ENCODE measurements at regions not wholly inside any gene's neighbourhood (a gene's known extent, or its start where the extent isn't known, plus 50 kb on each side); places are given as distances from the start of the nearest gene placed in this dataset.

DNA sequence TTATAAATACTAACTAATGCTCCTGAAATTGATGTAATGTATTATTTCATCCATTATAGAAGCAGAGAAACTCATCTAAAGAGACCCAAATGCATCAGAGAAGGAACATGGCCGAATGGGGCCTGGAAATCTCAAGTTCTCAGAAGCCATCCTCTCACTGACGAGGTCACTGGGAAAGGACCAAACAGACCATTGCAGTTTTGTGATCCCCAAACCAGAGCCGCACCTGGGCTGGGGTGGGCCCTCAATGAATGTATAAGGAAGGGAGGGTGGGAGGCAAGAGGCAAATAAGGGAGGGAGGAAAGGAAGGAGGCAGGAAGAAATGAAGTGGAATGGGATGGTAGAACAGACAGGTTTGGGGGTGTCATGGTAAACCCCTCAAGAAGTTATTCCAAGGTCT, 245.3 kb upstream of the ID2 start:
- Histone ChIP-seq H3K4me3 (no peak overlapping the region), H3K9me3 (no peaks in the 10 kb centered on the region), H3K27me3 (no peaks in the 10 kb centered on the region), H3K4me1 (peaks cover 0 to 22% of the 10 kb centered on the region in 2 donors), H3K36me3 (no peaks in the 10 kb centered on the region), H3K27ac (no peak overlapping the region)
- DNase-seq (ENCODE audit: low spot score) = peak; percentile 30
- TF ChIP-seq, protein P1, sequence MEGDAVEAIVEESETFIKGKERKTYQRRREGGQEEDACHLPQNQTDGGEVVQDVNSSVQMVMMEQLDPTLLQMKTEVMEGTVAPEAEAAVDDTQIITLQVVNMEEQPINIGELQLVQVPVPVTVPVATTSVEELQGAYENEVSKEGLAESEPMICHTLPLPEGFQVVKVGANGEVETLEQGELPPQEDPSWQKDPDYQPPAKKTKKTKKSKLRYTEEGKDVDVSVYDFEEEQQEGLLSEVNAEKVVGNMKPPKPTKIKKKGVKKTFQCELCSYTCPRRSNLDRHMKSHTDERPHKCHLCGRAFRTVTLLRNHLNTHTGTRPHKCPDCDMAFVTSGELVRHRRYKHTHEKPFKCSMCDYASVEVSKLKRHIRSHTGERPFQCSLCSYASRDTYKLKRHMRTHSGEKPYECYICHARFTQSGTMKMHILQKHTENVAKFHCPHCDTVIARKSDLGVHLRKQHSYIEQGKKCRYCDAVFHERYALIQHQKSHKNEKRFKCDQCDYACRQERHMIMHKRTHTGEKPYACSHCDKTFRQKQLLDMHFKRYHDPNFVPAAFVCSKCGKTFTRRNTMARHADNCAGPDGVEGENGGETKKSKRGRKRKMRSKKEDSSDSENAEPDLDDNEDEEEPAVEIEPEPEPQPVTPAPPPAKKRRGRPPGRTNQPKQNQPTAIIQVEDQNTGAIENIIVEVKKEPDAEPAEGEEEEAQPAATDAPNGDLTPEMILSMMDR (IDR thresholded peaks at IDR 0.05) = no peak

DNA sequence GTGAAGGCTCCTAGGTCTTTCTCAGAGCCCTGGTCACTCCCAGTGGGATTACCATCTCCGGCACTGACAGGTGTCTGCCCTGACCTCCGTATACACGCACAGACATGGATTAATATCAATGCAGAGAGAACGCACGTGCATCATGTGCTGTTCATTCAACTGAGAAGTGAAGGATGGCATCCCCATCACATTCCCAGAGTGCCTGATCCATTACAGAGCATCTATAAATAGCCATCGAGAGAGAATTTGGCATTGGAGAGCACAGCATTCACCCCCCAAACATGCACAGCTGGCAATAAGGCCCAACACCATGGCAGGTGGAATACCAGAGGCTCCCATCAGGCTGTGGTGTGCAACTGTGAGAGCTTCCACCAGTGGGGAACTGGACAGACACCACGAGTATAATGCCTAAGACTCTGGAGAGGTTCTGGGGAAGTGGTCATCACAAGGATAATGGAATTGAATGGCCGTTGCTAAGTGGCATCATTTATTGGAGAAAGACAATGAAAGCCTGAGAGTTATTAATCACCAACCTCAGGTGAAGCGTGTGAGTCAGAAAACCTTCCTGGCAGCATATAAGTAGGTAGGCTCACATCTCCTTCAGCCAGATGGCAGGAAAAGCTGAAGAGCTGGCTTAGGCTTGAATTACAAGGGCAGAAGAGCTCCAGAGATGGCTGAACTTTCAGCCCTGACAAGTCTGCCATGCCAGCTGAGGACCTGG, 244.5 kb upstream of the ID2 start:
- Histone ChIP-seq H3K36me3 (no peaks in the 10 kb centered on the region), H3K9me3 (no peaks in the 10 kb centered on the region), H3K27me3 (no peaks in the 10 kb centered on the region), H3K4me3 (no peak overlapping the region), H3K4me1 (peaks cover 0 to 22% of the 10 kb centered on the region in 2 donors), H3K27ac (no peak overlapping the region)
- DNase-seq (ENCODE audit: low spot score) = peak; percentile 48
- TF ChIP-seq, protein P1 (IDR thresholded peaks at IDR 0.05) = no peak

DNA sequence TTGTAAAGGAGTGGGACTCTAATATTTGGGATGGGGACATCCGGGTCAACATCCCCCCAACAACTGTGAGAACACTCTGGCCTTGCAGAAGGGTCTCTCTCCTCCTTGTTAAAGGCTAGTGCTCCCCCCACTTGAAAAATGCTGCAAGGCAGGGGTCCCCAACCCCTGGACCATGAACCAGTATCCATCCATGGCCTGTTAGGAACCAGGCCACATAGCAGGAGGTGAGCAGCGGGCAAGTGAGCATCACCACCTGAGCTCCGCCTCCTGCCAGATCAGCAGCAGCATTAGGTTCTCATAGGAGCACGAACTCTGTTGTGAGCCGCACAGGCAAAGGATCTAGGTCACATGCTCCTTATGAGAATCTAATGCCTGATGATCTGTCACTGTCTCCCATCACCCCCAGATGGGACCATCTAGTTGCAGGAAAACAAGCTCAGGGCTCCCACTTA, 243.9 kb upstream of the ID2 start:
- H3K4me3 ChIP-seq = no peak overlapping the region
- DNase-seq (ENCODE audit: low spot score) = peak; percentile 21
- TF ChIP-seq, protein P1 (IDR thresholded peaks at IDR 0.05) = no peak
- no peaks in the 10 kb centered on the region for H3K9me3 ChIP-seq
- no peak overlapping the region for H3K27ac ChIP-seq
- H3K36me3 ChIP-seq = no peaks in the 10 kb centered on the region
- peaks cover 0 to 22% of the 10 kb centered on the region in 2 donors for H3K4me1 ChIP-seq
- H3K27me3 ChIP-seq = no peaks in the 10 kb centered on the region

DNA sequence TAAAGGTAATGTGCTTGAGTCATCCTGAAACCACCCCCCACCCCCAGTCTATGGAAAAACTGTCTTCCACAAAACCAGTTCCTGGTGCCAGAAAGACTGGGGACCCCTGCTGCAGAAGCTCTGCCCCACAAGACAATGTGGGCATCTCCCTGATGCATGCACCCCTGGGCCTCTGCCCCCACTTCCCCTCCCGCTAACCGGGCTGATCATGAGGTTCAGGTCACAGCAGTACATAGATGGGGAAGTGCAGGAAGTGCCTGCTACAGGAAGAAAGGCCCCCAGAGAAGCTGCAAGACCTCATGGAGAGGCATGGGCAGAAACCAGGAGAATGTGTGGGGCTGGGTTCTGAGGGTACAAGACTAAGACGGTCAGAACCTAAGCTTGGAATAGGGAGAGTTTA, 243.4 kb upstream of the ID2 start:
- Histone ChIP-seq H3K9me3 (no peaks in the 10 kb centered on the region), H3K4me1 (peaks cover 0 to 22% of the 10 kb centered on the region in 2 donors), H3K27ac (peak overlapping the region in 1 of 2 donors; percentile 61), H3K36me3 (no peaks in the 10 kb centered on the region), H3K4me3 (no peak overlapping the region), H3K27me3 (no peaks in the 10 kb centered on the region)
- TF ChIP-seq, protein P1 (IDR thresholded peaks at IDR 0.05) = no peak
- DNase-seq (ENCODE audit: low spot score) = peak; percentile 52

DNA sequence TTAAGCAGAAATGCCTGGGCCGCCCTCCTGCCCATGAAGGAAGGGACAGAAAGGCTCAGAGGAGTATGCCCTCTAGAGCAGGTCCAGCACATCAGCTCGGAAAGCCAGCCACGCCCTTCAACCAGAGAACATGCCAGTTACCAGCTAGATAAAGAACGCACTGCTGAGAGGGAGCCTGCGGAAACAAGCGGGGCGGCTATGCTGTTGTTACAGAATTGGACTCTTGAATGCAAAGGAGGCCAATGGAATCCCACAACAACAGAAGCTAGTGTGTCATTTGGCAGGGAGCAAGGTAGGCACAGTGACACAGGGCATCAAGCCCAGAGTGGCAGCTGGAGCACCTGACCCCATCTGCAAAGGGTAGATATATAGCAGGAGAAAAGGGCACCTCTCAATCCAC, 242.9 kb upstream of the ID2 start:
- DNase-seq (ENCODE audit: low spot score) = peak; percentile 56
- peaks cover 0 to 22% of the 10 kb centered on the region in 2 donors for H3K4me1 ChIP-seq
- H3K4me3 ChIP-seq = no peak overlapping the region
- no peaks in the 10 kb centered on the region for H3K36me3 ChIP-seq
- TF ChIP-seq, protein P1 (IDR thresholded peaks at IDR 0.05) = no peak
- H3K27me3 ChIP-seq = no peaks in the 10 kb centered on the region
- H3K27ac ChIP-seq = peak overlapping the region in 1 of 2 donors; percentile 61
- no peaks in the 10 kb centered on the region for H3K9me3 ChIP-seq

Data from right atrium auricular region (tissue), 2 donors.